K562 (cell line): ENCODE measurements at regions not wholly inside any gene's neighbourhood (a gene's known extent, or its start where the extent isn't known, plus 50 kb on each side); places are given as distances from the start of the nearest gene placed in this dataset.

Source experiments
- BCOR ChIP-seq: fragments of 450-650 bp; IDR thresholded peaks from 2 replicates; pipeline ENCODE4 v1.6.1; 2016
- BHLHE40 ChIP-seq: IDR thresholded peaks from 2 replicates; pipeline ENCODE4 v1.6.1; 2011; ENCODE audit warnings: low read length, improper control_type of control experiment
- CHD4 ChIP-seq: fragments of 200-600 bp; sonication (generic); IDR thresholded peaks from 3 replicates; pipeline ENCODE4 v1.6.1; 2012; ENCODE audit warnings: low read depth, mild to moderate bottlenecking, mixed read lengths, low read length, inconsistent platforms; ENCODE audit not compliant: insufficient read depth, insufficient replicate concordance, poor library complexity, severe bottlenecking
- DPF2 ChIP-seq: fragments of 450-650 bp; IDR thresholded peaks from 2 replicates; pipeline ENCODE4 v1.6.1; 2016
- ETV1 ChIP-seq: fragments of 450-650 bp; conservative IDR thresholded peaks from 2 replicates; pipeline ENCODE4 v1.6.1; 2016; ENCODE audit warnings: missing genetic modification characterization, control low read depth, low read depth, missing compliant biosample characterization
- EZH2 ChIP-seq: IDR thresholded peaks from 2 replicates; pipeline ENCODE4 v1.6.1; 2012; ENCODE audit warnings: low read depth, mild to moderate bottlenecking, inconsistent platforms, low read length, borderline replicate concordance
- FIP1L1 ChIP-seq: fragments of 200-400 bp; formaldehyde crosslinking; IDR thresholded peaks from 2 replicates; pipeline ENCODE4 v1.6.1; 2018; ENCODE audit warnings: mild to moderate bottlenecking, low read depth, low read length; ENCODE audit not compliant: poor library complexity, severe bottlenecking
- RAD21 ChIP-seq, 2 experiments: fragments of 250-450 bp in 1 of 2; fragments of 450-650 bp in 1 of 2; sonication (Bioruptor Pico) in 1 of 2; formaldehyde crosslinking in 1 of 2; IDR thresholded peaks in 1 of 2; conservative IDR thresholded peaks in 1 of 2; 2 replicates each; pipeline versions ENCODE4 v1.4.0 to v1.8.0; 2020 to 2022; ENCODE audit warnings: mild to moderate bottlenecking in 2 of 2, moderate library complexity in 1 of 2
- RBM14 ChIP-seq: fragments of 200-400 bp; formaldehyde crosslinking; IDR thresholded peaks from 2 replicates; pipeline ENCODE4 v1.6.1; 2018; ENCODE audit warnings: low read depth, mild to moderate bottlenecking, low read length, moderate library complexity, borderline replicate concordance; ENCODE audit not compliant: insufficient read depth
- RCOR1 ChIP-seq, 2 experiments: IDR thresholded peaks; 2 replicates each; pipeline ENCODE4 v1.6.1; 2012; ENCODE audit warnings: low read depth in 2 of 2, low read length in 2 of 2, borderline replicate concordance in 1 of 2, improper control_type of control experiment in 1 of 2
- TOE1 ChIP-seq, 2 experiments: fragments of 450-650 bp in 1 of 2; sonication (generic) in 1 of 2; formaldehyde crosslinking in 1 of 2; IDR thresholded peaks; 2 replicates each; pipeline versions ENCODE4 v1.7.1 to v1.8.0; 2016 to 2022; ENCODE audit warnings: borderline replicate concordance in 2 of 2, mild to moderate bottlenecking in 2 of 2, antibody characterized with exemption in 1 of 2, inconsistent platforms in 1 of 2, low read depth in 1 of 2, missing genetic modification reagents in 1 of 2, moderate library complexity in 1 of 2
- TF ChIP-seq, protein P1 (sequence below): sonication (generic); formaldehyde crosslinking; IDR thresholded peaks from 2 replicates; pipeline ENCODE4 v1.8.0; 2022; ENCODE audit warnings: mild to moderate bottlenecking, low read depth, missing genetic modification reagents

- TF ChIP-seq ETV1 (tag) (no peak), BHLHE40 (no peak), FIP1L1 (no peak), EZH2 (no peak), BCOR (no peak), CHD4 (no peak), RCOR1 (IDR thresholded peaks at IDR 0.05; ENCODE audit: borderline replicate concordance in 1 of 2, low read depth in 2 of 2, low read length in 2 of 2) (no peak), RBM14 (no peak), TOE1 (IDR thresholded peaks at IDR 0.05; ENCODE audit: borderline replicate concordance) (no peak), TOE1 (CRISPR knock-in tag; IDR thresholded peaks at IDR 0.05; ENCODE audit: borderline replicate concordance, low read depth) (no peak), DPF2 (no peak), RAD21 (CRISPR knock-in tag; conservative IDR thresholded peaks at IDR 0.05 in 1 of 2, IDR thresholded peaks at IDR 0.05 in 1 of 2) (no peak)
- TF ChIP-seq, protein P1, sequence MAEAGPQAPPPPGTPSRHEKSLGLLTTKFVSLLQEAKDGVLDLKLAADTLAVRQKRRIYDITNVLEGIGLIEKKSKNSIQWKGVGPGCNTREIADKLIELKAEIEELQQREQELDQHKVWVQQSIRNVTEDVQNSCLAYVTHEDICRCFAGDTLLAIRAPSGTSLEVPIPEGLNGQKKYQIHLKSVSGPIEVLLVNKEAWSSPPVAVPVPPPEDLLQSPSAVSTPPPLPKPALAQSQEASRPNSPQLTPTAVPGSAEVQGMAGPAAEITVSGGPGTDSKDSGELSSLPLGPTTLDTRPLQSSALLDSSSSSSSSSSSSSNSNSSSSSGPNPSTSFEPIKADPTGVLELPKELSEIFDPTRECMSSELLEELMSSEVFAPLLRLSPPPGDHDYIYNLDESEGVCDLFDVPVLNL = no peak
Observed at GRCh38 chr18:44156126-44156525, 524.6 kb upstream of the SETBP1 start.
